GM21360 (cell line): ENCODE measurements at regions not wholly inside any gene's neighbourhood (a gene's known extent, or its start where the extent isn't known, plus 50 kb on each side); places are given as distances from the start of the nearest gene placed in this dataset.

Experiments used
- ATAC-seq: cut with Tn5 transposase; IDR thresholded peaks from one replicate; pipeline ENCODE4 v1.9.1; 2021; ENCODE audit warnings: mild to moderate bottlenecking, moderate library complexity; ENCODE audit not compliant: unreplicated experiment

DNA sequence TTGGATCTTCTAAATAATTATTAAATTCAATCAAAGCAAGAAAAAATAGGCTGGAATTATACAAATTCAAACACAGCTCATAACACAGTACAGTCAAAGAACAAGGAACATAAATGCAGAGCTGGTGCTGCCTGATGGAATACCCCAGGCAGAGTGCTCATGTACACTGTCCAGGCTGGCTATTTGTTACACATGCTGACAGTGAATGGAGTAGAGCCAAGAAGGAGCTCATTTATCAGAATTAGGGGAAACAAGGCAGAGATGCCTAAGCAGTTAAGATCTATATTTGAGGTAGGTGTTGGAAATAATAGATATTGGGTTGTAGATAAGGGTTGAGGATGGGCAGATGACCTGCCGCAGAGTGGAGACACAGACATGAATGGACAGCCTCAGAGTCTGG lies 788.2 kb upstream of the ARPP21 start:
- no peak for ATAC-seq

DNA sequence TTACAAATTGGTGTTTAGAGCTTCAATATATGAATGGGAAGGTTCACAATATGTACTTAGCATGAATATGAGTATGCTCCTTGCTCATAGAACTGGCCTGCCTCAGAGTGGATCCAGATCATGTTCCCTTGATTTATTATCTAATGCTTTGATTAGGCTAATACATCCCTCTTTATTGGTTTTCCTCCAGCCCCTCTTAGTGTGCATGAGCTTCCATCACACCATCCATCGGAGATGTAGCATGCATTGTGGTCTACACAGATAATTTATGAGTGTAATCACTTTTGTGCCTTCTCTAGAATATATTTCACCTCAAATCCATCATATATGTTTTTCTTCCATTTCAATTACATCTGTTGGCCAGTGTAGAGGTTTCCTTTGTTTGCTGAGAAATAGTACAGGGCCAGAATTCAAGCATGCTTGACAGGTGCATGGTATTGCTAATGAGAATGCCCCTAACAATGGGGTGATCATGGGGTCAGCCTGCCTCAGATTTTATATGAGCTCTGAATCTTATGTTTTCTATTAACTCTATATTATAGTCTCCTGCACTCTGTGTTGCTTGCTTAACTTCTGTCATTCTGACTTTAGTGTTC lies 786.4 kb upstream of the ARPP21 start:
- no peak for ATAC-seq

DNA sequence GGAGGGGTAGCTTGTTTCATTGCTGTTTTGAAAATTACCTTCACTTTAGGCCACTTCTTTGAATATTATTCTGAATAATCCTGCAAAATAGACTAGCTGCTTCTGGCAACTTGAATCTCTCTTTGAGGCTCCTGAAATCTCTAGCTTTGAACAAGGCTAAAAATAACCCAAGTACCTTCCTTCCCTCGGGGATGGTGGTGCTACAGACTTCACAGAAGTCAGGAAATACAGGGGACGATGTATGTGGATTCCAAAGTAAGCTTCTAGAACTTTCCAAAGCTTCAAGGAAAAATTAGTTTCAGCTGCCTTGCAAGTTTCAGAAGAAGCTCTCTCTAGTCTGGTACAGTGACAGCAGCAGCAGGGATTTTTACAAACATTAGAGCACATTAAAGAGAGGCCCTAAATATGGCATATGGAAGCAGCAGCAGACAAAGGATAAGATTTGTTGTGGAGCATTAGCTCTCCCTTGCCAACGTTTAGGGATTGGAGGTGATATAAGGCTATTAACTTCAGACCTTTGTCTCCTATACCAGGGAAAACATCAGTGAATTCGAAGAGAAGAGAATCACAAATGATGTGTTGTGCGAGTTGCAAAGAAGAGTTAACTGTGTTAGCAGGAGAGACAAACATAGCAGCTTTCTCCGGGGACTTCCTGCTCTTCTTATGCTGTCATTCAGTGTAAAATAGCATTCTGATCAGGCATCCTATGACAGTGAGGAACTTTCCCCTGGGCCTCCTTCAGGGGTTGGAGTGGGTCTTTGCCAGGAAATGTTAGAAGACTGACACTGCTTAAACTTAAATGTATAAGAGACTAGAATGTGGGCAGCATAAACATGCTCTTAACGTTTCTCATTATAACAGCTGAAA lies 783.0 kb upstream of the ARPP21 start:
- no peak for ATAC-seq

DNA sequence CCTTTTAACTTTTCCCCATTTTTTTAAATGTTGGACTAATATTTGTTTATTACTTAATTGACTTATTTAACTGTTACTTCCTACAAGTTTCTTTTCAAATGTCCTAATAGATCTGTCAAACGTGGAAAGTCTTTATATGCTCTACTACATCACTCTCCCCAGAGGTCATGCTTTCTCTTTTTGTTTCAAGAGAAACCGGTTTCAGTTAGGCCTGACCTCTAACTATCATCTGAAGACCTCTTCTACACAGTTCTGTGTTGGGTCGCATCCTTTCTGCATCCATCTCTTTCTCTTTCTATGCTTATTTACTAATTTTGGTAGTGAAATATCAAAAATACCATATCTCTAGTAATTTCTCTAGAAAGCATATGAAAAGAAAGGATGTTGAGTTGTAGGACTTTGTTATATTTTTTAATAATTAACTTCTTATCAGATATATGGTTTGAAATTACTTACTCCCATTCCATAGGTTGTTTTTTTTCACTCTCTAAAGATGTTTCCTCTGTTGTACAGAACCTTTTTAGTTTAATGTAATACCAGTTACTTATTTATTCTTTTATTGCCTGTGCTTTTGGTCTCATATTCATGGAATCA lies 781.2 kb upstream of the ARPP21 start:
- no peak for ATAC-seq

DNA sequence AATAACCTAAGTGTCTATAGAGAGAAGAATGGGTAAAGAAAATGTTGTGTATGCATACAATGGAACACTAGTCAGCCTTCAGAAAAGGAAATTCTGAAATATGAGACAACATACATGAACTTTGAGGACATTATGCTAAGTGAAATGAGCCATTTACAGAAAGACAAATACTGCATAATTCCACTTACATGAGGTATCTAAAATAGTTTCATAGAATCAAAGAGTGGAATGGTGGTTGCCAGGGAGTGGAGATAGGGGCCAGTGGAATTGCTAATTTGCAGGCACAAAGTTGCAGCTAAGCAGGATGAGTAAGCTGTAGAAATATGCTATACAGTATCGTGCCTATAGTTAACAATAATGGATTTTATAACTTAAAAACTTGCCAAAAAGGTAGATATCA lies 779.6 kb upstream of the ARPP21 start:
- ATAC-seq, result no peak

DNA sequence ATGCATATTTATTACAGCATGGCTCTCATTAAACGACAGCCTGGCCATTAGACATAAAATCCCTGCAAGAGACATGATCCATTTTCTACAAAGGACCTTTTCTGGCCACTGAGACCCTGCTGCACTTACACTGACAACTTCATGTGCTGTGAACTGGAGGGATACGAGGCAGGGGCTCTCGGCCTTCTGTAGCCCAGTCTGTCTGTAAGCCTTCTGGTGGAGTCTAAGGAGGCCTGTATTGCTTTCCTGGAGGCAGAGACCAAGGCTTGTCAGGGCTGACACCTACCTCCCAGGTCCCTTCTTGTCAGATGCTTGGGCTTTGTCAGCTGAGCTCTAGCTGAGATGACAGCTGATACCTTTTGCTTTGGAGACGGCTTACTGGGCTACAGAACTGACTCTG lies 776.9 kb upstream of the ARPP21 start:
- no peak for ATAC-seq

DNA sequence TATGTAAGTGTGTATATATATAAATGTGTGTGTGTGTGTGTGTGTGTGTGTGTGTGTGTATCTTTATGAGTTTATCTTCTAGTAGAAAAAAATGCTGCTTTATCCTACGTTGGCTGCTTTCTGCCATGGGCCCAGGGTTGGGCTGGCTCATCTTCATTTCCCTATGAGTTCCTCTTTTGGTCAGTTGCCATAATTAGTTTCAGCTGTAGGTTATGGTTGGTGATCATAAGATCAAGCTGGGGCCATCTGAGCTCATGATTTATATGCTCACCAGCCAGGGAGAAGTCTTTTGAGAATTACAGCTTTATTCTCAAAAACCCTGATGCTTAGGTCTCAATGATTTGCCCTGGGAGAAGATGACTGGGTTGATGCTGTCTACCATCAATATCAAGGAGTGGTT lies 775.8 kb upstream of the ARPP21 start:
- ATAC-seq, result no peak

DNA sequence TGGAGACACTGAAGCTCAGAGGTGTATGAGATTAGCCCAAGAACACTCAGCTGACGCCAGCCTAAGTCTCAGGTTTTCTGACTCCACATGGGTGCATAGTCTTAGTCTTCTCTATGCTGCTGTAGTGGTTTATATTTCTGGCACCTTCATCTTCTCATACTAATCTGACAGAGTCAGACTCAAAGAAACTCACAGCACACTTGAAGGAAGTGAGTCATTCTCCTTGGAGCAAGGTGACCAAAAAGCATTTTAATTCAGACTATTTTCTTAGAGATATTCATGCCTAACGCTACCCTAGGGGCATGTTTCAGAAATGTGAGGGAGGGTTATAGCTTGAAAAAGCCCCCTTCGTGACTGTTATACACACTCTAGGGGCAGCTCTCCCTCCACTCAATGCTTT lies 775.3 kb upstream of the ARPP21 start:
- ATAC-seq, result no peak

DNA sequence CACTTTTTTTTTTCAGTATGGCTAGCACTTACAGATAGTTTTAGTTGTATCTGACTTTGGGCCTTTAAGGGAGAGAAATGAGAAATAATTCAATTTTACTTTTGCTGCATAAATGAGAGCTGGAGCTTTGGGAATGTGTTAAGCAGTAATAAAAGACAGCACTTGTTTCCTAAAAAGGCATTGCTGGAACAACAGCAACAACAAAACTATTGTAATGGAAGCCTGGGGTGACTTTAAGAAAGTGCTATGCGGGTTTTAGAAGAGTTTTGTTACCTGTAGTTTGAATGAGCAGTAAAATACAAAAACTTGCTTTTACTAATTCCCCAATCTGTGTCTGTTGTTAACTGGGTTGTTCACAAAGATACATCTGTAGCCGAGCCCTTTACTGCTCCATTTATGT lies 774.0 kb upstream of the ARPP21 start:
- no peak for ATAC-seq

DNA sequence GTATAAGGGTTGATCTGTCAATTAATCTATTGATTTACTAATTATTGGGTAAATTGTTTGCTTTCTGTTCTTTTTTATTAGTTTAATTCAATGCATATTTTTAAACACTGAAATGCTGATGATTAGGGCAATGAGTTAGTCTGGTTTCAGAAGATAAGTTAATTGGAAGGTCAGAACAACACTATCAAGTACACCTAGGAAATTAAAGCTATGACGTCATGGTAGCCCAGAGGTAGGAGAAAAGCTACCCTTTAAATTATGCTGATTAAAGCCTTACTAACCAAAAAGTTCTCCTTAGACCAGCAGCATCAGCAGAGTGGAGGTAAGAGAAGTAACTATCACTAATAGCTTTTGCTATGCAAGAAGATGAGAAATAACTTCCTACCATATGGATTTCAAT lies 770.4 kb upstream of the ARPP21 start:
- ATAC-seq, result no peak

DNA sequence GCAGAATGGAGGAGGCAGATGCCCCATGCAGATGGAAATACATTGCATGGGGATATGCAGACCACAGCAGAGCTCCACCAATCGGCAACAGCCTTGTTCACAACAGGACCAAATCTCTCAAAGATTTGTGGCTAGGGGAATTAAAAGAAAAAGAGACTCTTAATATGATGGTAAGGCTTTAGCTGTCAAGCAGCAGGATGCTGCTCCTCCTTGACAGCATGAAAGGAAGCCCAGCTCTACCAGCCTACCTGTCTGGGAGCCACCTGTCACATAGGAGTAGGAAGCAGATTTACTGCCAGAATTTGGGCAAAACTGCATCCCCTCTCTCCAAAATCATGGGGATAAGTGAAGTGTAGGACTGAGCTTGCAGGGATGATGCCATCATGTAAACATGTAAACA lies 769.6 kb upstream of the ARPP21 start:
- ATAC-seq, result no peak

DNA sequence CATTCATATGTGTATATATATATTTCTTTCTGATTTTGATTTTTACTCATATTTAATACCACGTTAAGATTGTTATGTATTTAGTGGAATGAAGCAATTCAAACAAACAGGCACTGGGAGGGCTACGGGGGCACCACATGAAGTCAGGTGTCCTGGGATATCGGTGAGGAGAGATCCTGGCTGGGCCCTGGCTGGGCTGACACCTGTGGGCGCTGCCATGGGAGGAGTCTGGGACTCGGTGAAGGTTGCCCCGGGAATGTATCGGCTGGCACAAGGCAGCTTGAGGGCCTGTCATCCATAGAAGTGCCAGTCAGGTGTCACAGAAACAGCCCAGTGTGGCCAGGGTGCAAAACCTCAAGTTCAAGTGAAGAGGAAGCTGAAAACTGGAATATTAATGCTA lies 766.9 kb upstream of the ARPP21 start:
- no peak for ATAC-seq

DNA sequence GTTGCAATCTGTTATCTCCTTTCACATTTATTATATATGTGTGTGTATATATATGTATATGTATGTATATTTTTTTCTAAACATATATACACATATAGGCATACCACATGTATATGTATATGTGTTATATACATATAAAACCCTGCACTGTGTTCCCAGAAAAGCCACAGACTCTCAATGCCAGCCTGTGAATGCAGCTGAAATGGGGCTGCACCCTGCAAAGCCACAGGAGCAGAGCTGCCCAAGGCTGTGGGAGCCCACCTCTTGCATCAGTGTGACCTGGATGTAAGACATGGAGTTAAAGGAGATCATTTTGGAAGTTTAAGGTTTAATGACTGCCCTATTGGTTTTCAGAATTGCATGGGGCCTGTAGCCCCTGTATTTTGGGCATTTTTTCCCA lies 762.3 kb upstream of the ARPP21 start:
- ATAC-seq, result no peak

DNA sequence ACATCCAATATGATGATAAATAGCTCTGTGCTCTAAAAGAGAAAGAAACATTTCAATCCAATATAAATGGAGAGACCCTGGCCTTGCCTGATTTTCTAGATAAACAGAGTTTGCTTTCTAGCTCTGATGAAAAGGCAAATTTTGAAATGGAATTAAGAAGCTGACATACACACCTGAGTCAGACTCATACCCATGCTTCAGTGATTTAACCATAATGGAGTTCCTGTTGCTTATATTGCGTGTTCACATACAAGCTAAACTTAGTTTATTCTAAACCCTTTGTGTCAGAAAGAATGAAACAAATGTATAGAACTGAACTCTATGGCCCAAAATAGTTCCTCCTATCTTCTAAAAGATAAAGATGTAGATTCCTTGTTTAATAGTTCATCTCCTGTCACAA lies 760.8 kb upstream of the ARPP21 start:
- no peak for ATAC-seq

DNA sequence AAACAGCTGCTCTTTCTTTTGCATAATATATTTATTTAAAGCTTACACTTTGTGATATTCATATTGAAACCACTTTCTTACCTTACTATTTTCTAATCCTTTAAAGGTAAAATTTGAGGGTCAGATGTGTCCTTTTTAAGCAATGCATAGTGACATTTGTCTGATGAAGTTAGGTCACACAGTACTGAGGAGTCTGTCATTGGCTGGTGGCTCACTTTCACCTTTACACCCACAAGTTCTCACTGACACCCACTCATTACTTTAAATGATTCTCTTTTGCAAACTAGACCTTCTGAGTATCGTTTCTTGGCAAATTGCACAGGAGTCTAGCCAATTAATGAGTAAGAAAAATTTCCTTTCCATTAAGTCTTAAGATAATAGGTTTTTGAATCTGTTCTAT lies 758.3 kb upstream of the ARPP21 start:
- ATAC-seq, result peak; percentile 85

DNA sequence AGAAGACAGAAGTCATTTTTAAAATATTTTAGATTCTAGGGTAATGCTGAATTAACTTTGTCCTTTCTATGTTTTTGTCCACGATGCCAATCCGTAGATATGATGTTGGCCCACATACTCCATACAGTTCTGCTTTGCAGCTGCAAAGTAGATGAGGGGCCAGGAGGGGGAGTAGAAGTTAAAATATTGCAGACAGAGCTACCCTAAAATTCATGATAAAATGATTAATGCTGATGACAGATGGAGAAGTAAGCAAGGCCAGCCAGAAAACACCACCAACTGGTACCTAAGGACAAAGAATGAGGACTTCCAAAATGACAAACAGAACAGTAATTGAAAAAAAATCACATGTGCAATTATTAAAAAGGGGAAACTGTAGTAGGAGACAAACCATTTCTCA lies 756.6 kb upstream of the ARPP21 start:
- ATAC-seq, result no peak

DNA sequence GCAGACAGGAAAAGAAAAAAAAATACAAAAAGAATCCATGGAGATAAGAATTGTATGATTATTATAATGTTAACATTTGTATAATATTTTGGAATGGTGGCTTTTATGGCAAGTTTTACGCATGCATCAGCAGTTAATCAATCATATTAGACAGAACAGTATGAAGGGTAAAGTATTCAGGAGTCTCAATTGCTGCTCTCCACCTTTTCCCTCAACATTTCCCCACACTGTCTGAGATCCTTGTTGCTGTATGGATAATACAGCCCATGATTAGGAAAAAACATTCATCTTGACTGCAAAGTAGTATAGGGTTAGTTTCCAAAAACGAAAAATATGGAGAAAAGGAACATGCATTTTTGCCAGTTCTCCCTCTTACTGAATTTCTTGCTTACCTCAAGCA lies 755.3 kb upstream of the ARPP21 start:
- no peak for ATAC-seq

DNA sequence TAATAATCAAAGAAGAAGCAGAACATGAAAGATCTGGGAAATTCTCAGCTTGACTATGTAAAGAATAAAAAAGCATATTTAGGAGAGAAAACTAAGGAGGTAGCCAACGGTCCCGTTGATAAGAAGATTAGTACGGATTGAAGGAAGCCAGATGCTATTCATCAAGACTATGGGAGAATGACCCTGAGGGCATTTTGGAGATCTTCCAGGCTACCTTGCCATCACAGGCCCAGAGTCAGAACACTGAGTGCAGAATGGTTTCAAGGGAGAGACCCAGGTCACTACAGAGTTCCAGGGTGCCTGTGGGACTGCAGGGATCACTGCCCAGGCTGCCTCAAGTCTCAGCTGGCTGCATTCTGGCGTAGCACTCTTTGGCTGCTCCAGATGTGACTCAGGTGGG lies 752.9 kb upstream of the ARPP21 start:
- ATAC-seq, result no peak

DNA sequence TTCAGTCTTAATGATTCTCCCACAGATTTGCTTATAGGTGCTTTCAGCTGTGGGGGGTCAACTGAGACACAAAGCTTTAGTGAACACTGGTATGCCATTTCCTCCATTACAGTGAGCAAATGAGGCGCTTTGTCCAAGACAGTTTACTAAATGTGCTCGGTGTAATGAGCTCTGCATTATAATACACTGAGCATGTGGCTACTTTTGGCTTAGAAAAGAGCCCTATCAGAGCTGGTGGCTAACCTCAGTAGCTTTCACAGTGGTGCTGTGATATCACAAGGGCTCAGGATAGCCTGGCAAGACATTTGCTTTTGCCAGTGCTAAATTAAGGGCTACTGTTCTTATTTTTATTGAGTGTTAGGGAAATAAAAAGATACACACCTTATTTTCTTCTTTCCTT lies 749.7 kb upstream of the ARPP21 start:
- ATAC-seq, result no peak

DNA sequence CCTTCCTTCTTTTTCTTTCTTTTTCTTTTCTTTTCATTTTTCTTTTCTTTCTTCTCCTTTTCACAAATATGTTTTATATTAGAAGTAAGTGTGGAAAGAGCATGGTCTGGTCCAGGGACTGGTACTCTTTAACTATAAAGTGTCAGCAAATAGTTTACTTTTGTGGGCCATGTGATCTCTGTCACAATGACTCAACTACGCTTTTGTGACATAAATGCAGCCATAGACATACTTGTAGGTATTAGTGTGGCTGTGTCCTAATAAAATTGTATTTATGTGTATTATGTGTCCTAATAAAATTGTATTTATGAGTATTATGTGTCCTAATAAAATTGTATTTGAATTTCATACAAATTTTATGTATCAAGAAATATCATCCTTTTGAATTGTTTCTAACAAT lies 749.1 kb upstream of the ARPP21 start:
- ATAC-seq, result no peak

DNA sequence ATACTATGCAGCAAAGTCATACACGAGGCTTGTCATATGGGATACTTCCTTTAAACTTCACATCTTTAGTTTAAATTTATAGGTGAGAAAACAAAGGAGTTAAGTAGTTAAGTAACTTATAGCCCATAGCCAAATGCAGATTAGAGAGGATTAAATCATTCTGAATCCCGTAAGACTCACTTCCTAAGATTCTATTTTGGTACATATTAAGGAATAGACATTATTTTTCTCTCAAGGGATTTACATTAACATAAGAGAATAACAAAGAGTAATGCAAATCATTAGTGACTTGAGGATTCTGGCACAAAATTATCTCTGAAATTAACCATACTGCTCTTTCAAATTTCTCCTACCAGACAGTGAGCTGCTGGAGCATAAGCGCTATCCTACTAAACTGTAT lies 747.4 kb upstream of the ARPP21 start:
- no peak for ATAC-seq

DNA sequence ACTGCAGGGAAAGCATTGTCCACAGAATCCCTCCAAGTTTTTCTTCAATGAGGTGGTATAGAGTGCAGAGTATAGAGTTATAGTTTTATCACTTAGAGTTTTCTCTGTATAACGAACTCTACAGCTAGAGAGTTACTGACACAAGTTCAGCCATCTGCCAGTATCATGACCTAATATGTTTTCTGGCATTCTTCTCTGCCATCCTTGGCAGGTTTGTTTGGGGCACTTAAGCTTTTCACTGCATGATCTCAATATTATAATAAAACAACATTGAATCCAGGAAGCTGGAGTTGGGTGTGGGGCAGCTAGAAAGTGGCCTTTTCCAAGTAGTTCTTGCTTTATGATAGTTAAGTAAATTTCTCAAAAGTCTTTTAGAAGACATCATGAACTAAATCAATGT lies 743.5 kb upstream of the ARPP21 start:
- ATAC-seq, result no peak
